ENCODE measurements at regions not wholly inside any gene's neighbourhood (a gene's known extent, or its start where the extent isn't known, plus 50 kb on each side); places are given as distances from the start of the nearest gene placed in this dataset.

- WGBS, 2 donors (ENCODE audit: low coverage in 1 of 2), result 63 to 72% methylated on average over 3 to 5 of the region's 8 CpGs
- no peak overlapping the region for H3K27ac ChIP-seq
Observed at GRCh38 chr7:156049366-156049765, 237.1 kb upstream of the SHH start.

GRCh38 chr7:156046031-156046560 is 233.8 kb upstream of the SHH start:
- Histone ChIP-seq H3K4me1 (no peaks in the 10 kb centered on the region), H3K27me3 (peaks cover 8% of the 10 kb centered on the region), H3K36me3 (no peaks in the 10 kb centered on the region), H3K27ac (no peak overlapping the region), H3K4me3 (no peak overlapping the region), H3K9me3 (peaks cover 0 to 19% (median 0%) of the 10 kb centered on the region in 3 donors)
- no peak for TF ChIP-seq EP300 (IDR thresholded peaks at IDR 0.05)
- TF ChIP-seq POLR2A (IDR thresholded peaks at IDR 0.05), result no peak
- no peak for TF ChIP-seq POLR2AphosphoS5 (IDR thresholded peaks at IDR 0.05)
- no peak for TF ChIP-seq CTCF (IDR thresholded peaks at IDR 0.05)
- WGBS, 2 donors (ENCODE audit: low coverage in 1 of 2), result 89% methylated on average over 5 of the region's 19 CpGs; no CpG with 5 or more reads in 1 of the 2 donors
- ATAC-seq, result no peak

More at GRCh38 chr7:156049366-156049765, 237.1 kb upstream of the SHH start:
- H3K36me3 ChIP-seq, result no peaks in the 10 kb centered on the region
- no peak for ATAC-seq
- H3K4me3 ChIP-seq, result no peak overlapping the region
- H3K9me3 ChIP-seq, result peaks cover 0 to 19% (median 0%) of the 10 kb centered on the region in 3 donors
- H3K4me1 ChIP-seq, result no peaks in the 10 kb centered on the region
- H3K27me3 ChIP-seq, result peaks cover 5% of the 10 kb centered on the region
- TF ChIP-seq POLR2AphosphoS5 (IDR thresholded peaks at IDR 0.05) (no peak), CTCF (IDR thresholded peaks at IDR 0.05) (no peak), POLR2A (IDR thresholded peaks at IDR 0.05) (no peak), EP300 (IDR thresholded peaks at IDR 0.05) (no peak)

GRCh38 chr7:156043416-156044178 is 231.3 kb upstream of the SHH start:
- H3K27me3 ChIP-seq, result peaks cover 28% of the 10 kb centered on the region
- 73% methylated on average over 3 of the region's 26 CpGs; no CpG with 5 or more reads in 1 of the 2 donors for WGBS, 2 donors (ENCODE audit: low coverage in 1 of 2)
- no peak for ATAC-seq
- no peak overlapping the region for H3K27ac ChIP-seq
- peaks cover 0 to 19% (median 0%) of the 10 kb centered on the region in 3 donors for H3K9me3 ChIP-seq
- H3K4me1 ChIP-seq, result no peaks in the 10 kb centered on the region
- H3K4me3 ChIP-seq, result no peak overlapping the region
- TF ChIP-seq POLR2A (IDR thresholded peaks at IDR 0.05) (no peak), POLR2AphosphoS5 (IDR thresholded peaks at IDR 0.05) (no peak), CTCF (IDR thresholded peaks at IDR 0.05) (no peak), EP300 (IDR thresholded peaks at IDR 0.05) (no peak)
- H3K36me3 ChIP-seq, result no peaks in the 10 kb centered on the region

- peaks cover 34% of the 10 kb centered on the region for H3K27me3 ChIP-seq
- 81 to 89% methylated on average over 3 to 5 of the region's 15 CpGs for WGBS, 2 donors (ENCODE audit: low coverage in 1 of 2)
- TF ChIP-seq POLR2AphosphoS5 (IDR thresholded peaks at IDR 0.05) (no peak), EP300 (IDR thresholded peaks at IDR 0.05) (no peak), CTCF (IDR thresholded peaks at IDR 0.05) (no peak), POLR2A (IDR thresholded peaks at IDR 0.05) (no peak)
- no peaks in the 10 kb centered on the region for H3K36me3 ChIP-seq
- peaks cover 0 to 3% (median 0%) of the 10 kb centered on the region in 3 donors for H3K4me1 ChIP-seq
- no peak overlapping the region for H3K27ac ChIP-seq
- no peak overlapping the region for H3K4me3 ChIP-seq
- H3K9me3 ChIP-seq, result peaks cover 0 to 3% (median 0%) of the 10 kb centered on the region in 3 donors
- no peak for ATAC-seq
Observed at GRCh38 chr7:156041398-156041797, 229.1 kb upstream of the SHH start.
